GM19239 (cell line): ENCODE measurements at regions not wholly inside any gene's neighbourhood (a gene's known extent, or its start where the extent isn't known, plus 50 kb on each side); places are given as distances from the start of the nearest gene placed in this dataset.

ENCODE experiments used
- DNase-seq: peaks from one replicate; pipeline ENCODE4 v3.0.0; 2011; ENCODE audit warnings: low spot score; ENCODE audit not compliant: insufficient read length
- FAIRE-seq: peaks from 2 replicates; lab custom pipeline; 2011; peaks lifted over from hg19 to GRCh38; lab: Jason Lieb, UNC

DNA sequence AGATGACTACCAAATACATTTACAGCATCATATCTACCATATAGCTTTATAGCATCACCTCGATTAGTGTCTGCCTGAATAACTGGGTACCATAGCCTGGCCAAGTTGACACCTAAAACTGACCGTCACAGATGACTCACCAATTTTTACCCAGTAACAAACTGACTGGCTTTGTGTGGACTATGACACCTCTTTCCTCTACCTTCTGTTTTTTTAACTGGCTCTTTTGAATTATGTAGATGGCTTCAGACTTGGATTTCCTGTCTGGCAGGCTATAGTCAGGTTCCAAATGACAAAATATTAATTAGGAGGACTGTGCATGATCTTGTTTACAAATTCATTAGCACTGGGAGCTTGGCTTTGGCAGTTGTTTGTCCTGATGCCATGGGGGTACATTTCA, 360.3 kb downstream of the TGFB2 start:
- FAIRE-seq: no peak
- DNase-seq: no peak

GRCh38 chr1:218705911-218706893, 361.1 kb downstream of the TGFB2 start:
- no peak for DNase-seq
- FAIRE-seq: no peak

DNA sequence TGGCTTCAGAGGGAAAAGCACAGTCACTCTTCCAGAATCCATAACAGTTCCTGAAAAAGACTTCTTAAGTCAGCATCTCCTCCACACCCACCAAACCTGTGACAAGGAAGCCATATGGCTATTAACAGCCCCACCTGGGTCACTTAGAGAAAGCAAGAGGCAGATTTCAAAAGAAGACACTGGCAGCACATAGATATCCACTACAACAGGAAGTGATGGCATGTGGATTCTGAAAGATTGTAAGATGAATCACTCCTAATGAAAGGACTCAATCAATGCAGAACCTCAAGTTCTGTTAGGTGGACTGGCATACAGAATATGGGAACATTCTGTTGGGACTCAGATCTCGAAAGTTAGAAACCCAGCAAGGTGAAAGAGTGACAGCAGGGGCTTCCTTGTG, 365.9 kb downstream of the TGFB2 start:
- FAIRE-seq: no peak
- no peak for DNase-seq

DNA sequence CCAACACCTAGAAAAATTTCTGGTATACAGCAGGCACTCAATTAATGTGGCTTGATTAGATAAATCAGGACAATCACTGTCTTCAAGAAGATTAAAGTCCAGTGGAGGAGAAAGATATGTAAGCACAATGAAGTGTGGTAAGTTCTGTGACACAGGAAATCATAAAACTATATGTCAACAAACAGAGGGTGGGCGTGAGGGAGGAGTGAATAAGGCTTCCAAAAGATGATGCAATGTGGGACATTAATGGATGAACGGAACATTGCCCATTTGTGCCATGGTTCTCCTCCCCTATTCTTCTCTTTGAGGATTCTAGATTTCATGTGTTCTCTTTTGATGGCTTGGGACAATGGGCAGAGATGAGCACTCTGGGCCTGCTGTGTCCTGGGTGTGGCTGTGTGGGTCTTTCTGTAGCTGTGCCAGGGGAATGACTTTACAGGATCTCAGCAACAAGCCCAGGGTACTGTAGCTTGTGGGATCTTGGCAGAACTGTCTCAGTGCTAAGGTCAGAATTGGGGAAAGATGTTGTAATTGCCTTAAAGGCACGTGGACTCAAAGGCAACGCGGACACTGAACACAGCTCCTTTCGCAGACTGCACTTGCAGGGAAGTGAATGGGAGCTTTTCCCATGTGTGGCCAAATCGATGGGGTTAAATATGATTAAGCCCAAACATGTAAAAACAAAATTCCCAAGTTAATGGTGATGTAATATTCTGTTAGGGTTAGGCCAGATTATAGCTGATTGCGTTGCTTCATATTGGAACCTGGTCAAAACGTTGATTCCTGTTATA, 366.9 kb downstream of the TGFB2 start:
- DNase-seq (no peak), FAIRE-seq (no peak)

GRCh38 chr1:218712677-218713076, 367.5 kb downstream of the TGFB2 start:
- FAIRE-seq (no peak), DNase-seq (no peak)

DNA sequence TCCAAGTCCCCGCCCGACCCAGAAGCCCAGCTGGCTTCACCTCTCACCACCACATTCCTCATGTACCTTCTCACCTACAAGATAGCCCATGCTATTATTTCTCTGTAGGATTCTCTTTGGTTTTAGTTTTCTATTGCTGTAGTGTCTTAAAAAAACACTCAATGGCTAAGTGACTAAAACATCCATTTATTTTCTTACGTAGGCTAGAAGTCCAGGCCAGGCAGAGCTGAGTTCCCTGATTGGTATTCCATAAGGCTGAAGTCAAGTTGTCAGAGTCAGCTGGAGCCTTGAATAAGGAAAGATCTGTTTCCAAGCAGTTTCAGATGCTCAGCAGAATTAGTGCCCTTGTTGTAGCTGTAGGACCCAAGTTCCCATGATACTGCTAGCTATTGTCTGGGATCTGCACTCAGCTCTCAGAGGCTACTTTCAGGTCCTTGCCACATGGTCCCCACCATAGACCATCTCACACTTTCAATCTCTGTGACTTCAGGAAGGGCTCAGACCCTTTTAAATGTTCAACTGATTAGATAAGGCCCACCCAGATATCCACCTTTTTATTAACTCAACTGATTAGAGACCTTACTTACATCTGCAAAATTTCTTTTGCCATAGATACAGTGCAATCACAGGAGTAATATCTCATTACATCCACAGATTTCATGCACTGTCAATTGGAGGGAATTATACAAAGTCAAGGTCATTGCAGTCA, 371.0 kb downstream of the TGFB2 start:
- FAIRE-seq (no peak), DNase-seq (no peak)

- DNase-seq (no peak), FAIRE-seq (no peak)
Observed at GRCh38 chr1:218717575-218717974, 372.4 kb downstream of the TGFB2 start.

- DNase-seq (no peak), FAIRE-seq (no peak)
Observed at GRCh38 chr1:218718206-218718605, 373.1 kb downstream of the TGFB2 start.

DNA sequence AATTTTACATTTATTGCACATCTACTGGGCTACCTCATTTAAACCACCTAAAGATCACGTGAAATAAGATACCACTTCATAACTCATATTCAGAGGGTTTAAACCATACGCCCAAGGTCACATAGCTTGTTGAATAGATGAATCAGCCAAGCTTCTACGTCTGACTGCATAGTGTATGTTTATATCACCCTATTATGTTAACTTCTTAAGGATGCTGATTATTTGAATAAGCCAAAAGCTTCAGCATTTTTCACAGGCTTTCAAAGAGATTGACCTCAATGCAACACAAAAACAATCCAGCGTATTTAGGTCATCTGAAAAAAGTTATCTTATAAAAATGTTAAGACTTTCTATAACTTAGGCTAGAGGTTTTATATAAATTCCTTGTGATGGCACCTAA, 373.8 kb downstream of the TGFB2 start:
- DNase-seq (no peak), FAIRE-seq (no peak)

DNA sequence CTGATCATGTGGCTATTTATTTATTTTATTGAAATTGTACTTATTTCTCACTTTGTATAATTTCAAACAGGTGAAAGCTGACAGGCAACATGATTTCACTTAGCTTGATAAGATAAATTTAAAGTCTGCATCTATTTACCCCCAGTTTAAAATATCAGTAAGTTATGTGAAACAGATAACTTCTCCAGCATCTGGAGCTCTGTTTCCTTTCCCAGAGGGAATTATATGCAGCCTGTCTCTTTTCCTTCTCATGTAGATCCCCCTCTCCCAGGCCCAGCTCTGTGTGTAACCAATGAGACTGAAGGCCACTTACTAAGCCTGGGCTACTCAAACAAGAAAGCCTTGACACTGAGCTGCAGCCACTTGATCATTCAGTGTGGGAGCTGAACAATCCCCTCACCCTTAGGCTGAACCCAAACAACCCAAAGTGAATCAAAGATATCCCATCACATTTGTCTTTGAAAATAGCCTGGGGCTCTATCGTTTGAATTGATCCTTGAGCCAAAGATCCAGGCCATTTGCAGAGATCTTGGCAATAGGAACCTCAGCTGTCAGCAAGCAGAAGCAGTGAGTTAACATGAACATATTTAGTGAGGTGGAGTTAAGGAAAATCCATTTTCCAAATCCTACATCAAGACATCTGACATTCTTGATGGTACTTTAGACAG, 383.9 kb downstream of the TGFB2 start:
- FAIRE-seq (no peak), DNase-seq (no peak)

GRCh38 chr1:218735436-218736032, 390.4 kb downstream of the TGFB2 start:
- no peak for FAIRE-seq

GRCh38 chr1:218739426-218739825, 394.3 kb downstream of the TGFB2 start:
- DNase-seq (no peak), FAIRE-seq (no peak)

More at GRCh38 chr1:218735436-218736032, 390.4 kb downstream of the TGFB2 start:
- DNase-seq: no peak

DNA sequence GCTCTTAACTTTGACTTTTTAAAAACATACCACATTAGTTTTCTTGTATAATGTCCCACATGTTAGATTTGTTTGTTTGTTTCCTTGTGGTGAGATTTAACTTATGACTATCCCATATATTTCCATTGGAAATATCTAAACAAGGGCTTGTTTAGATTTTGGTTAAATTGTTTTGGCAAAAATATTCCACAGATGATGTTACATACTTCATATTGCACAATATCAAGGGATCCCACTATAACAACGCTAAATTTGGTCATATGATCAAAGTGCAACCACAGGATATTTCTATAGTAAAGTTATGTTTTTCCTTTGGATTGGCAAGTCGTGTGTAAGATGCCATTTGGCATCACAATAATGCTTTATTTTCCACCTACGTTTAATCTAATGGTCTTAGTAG, 396.7 kb downstream of the TGFB2 start:
- DNase-seq (no peak), FAIRE-seq (no peak)

- no peak for FAIRE-seq
Observed at GRCh38 chr1:218742467-218743262, 397.5 kb downstream of the TGFB2 start.

GRCh38 chr1:218743861-218744505, 398.8 kb downstream of the TGFB2 start:
- FAIRE-seq: no peak
- DNase-seq: no peak

More at GRCh38 chr1:218742467-218743262, 397.5 kb downstream of the TGFB2 start:
- DNase-seq: no peak

DNA sequence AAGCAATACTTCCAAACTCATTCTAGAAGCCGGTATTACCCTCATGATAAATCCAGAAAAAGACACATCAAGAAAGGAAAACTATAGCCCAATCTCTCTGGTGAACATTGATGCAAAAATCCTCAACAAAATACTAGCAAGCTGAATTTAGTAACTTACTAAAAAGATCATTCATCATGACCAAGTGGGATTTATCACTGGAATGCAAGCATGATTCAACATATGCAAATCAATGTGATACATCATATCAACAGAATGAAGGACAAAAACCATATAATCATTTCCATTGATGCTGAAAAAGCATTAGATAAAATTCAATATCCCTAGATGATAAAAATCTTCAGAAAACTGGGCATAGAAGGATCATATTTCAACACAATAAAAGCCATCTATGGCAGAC, 402.9 kb downstream of the TGFB2 start:
- DNase-seq (no peak), FAIRE-seq (no peak)

GRCh38 chr1:218750216-218750970, 405.3 kb downstream of the TGFB2 start:
- DNase-seq (no peak), FAIRE-seq (no peak)
